ENCODE measurements at regions not wholly inside any gene's neighbourhood (a gene's known extent, or its start where the extent isn't known, plus 50 kb on each side); places are given as distances from the start of the nearest gene placed in this dataset.

GRCh38 chr11:92765082-92765840, 204.2 kb upstream of the MTNR1B start (continued):
- TF ChIP-seq RXRA (IDR thresholded peaks at IDR 0.05; ENCODE audit: insufficient read depth, low read depth, low read length) (no peak), SIN3A (conservative IDR thresholded peaks at IDR 0.05 in 1 of 2, IDR thresholded peaks at IDR 0.05 in 1 of 2; ENCODE audit: low read depth in 1 of 2, low read length in 2 of 2) (no peak), BACH1 (IDR thresholded peaks at IDR 0.05; ENCODE audit: low read length) (no peak), TCF12 (IDR thresholded peaks at IDR 0.05; ENCODE audit: low read depth, low read length) (no peak), PHF8 (conservative IDR thresholded peaks at IDR 0.05; ENCODE audit: low read depth, low read length) (no peak), EGR1 (IDR thresholded peaks at IDR 0.05; ENCODE audit: borderline replicate concordance, low read depth, low read length) (no peak), CBX8 (IDR thresholded peaks at IDR 0.05; ENCODE audit: borderline replicate concordance, low read depth, low read length) (no peak)
